NCI-H226 (cell line): ENCODE measurements at regions not wholly inside any gene's neighbourhood (a gene's known extent, or its start where the extent isn't known, plus 50 kb on each side); places are given as distances from the start of the nearest gene placed in this dataset.
"Not testable (repeated sequence)": the region's sequence is repeated elsewhere in the genome, so short reads cannot be mapped to it uniquely, and the experiment has no call there.

ENCODE experiments used
- DNase-seq: peaks from one replicate; pipeline ENCODE4 v3.0.0-alpha.2; 2015

GRCh38 chr4:85168234-85168834, 201.8 kb upstream of the WDFY3 start:
- no peak for DNase-seq

GRCh38 chr4:85170241-85170640, 203.8 kb upstream of the WDFY3 start:
- DNase-seq, result no peak

GRCh38 chr4:85175190-85175589, 208.7 kb upstream of the WDFY3 start:
- DNase-seq, result no peak

- no peak for DNase-seq
Observed at GRCh38 chr4:85177092-85177491, 210.6 kb upstream of the WDFY3 start.

GRCh38 chr4:85177679-85178078, 211.2 kb upstream of the WDFY3 start:
- no peak for DNase-seq

GRCh38 chr4:85180533-85180932, 214.0 kb upstream of the WDFY3 start:
- no peak for DNase-seq

GRCh38 chr4:85187106-85187505, 220.6 kb upstream of the WDFY3 start:
- no peak for DNase-seq

- peak; percentile 19 for DNase-seq
Observed at GRCh38 chr4:85196015-85196414, 229.5 kb upstream of the WDFY3 start.

- peak; percentile 40 for DNase-seq
Observed at GRCh38 chr4:85200106-85200505, 233.6 kb upstream of the WDFY3 start.

GRCh38 chr4:85209161-85209560, 242.7 kb upstream of the WDFY3 start:
- peak; percentile 6 for DNase-seq

GRCh38 chr4:85210353-85210752, 243.9 kb upstream of the WDFY3 start:
- peak; percentile 50 for DNase-seq

GRCh38 chr4:85216571-85216970, 250.1 kb upstream of the WDFY3 start:
- DNase-seq, result not testable (repeated sequence)

- DNase-seq, result no peak
Observed at GRCh38 chr4:85218756-85219155, 252.3 kb upstream of the WDFY3 start.

GRCh38 chr4:85221606-85222005, 253.3 kb upstream of the ARHGAP24 start:
- no peak for DNase-seq

GRCh38 chr4:85222561-85222960, 252.4 kb upstream of the ARHGAP24 start:
- no peak for DNase-seq

GRCh38 chr4:85228264-85228663, 246.7 kb upstream of the ARHGAP24 start:
- DNase-seq, result no peak

- no peak for DNase-seq
Observed at GRCh38 chr4:85233516-85233915, 241.4 kb upstream of the ARHGAP24 start.

GRCh38 chr4:85243857-85244256, 231.1 kb upstream of the ARHGAP24 start:
- no peak for DNase-seq

- DNase-seq, result no peak
Observed at GRCh38 chr4:85244638-85245037, 230.3 kb upstream of the ARHGAP24 start.

GRCh38 chr4:85246055-85246454, 228.9 kb upstream of the ARHGAP24 start:
- no peak for DNase-seq

GRCh38 chr4:85250852-85251251, 224.1 kb upstream of the ARHGAP24 start:
- DNase-seq, result no peak

GRCh38 chr4:85257817-85258370, 217.1 kb upstream of the ARHGAP24 start:
- DNase-seq, result no peak

- DNase-seq, result no peak
Observed at GRCh38 chr4:85260064-85260463, 214.9 kb upstream of the ARHGAP24 start.

GRCh38 chr4:85265234-85265633, 209.7 kb upstream of the ARHGAP24 start:
- DNase-seq, result no peak

GRCh38 chr4:85268188-85268587, 206.8 kb upstream of the ARHGAP24 start:
- DNase-seq, result no peak
